ENCODE measurements at regions not wholly inside any gene's neighbourhood (a gene's known extent, or its start where the extent isn't known, plus 50 kb on each side); places are given as distances from the start of the nearest gene placed in this dataset.

DNA sequence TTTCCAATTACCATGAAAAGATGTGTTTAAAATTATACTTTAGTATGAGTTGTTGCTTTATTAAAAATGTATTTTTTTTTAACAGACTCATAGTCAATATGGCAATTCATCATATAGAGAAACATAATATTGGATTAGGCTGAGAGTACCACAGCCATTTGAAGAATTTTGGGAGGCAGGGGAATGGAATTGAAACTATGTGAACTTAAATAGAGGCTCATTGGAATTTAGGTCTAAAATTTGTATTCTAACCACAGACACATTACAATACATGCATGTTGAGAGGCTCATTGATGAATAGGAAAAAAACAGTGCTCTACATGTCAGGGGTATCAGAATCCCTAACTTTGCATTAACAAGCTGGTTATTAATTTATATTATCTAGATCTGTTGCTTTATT, 269.6 kb downstream of the DKK2 start:
- H3K9me1 ChIP-seq (ENCODE audit: control insufficient read depth, insufficient read depth, low read length) = no peaks in the 10 kb centered on the region
- POLR2A ChIA-PET = no interaction called here
- FAIRE-seq = no peak
- no peak overlapping the region for H3K9ac ChIP-seq (ENCODE audit: insufficient read depth in 1 of 2, low read depth in 2 of 2, low read length in 2 of 2)
- H2AFZ ChIP-seq (ENCODE audit: low read depth, low read length) = no peak overlapping the region
- H3K4me3 ChIP-seq = no peak overlapping the region
- intact Hi-C loops (cut with micrococcal nuclease) = no loop called here
- no peaks in the 10 kb centered on the region for H3K36me3 ChIP-seq (ENCODE audit: control insufficient read depth, insufficient read depth, low read length)
- no peak for ATAC-seq
- no peaks in the 10 kb centered on the region for H3K4me1 ChIP-seq (replicated peaks in 1 of 2; ENCODE audit: control insufficient read depth in 2 of 2, insufficient read depth in 2 of 2, low read length in 2 of 2)
- no peak for DNase-seq (ENCODE audit: extremely low read depth in 1 of 4, low spot score in 3 of 4)
- H3K79me2 ChIP-seq (ENCODE audit: control insufficient read depth, insufficient read depth, low read length) = no peaks in the 10 kb centered on the region
- H3K27ac ChIP-seq (ENCODE audit: extremely low read depth, low read depth, low read length) = no peak overlapping the region
- no peak overlapping the region for H3K4me2 ChIP-seq (ENCODE audit: insufficient read depth, low read length)
- no peaks in the 10 kb centered on the region for H3K27me3 ChIP-seq (ENCODE audit: control insufficient read depth in 2 of 2, insufficient read depth in 2 of 2, low read length in 2 of 2)
- no peaks in the 10 kb centered on the region for H3K9me3 ChIP-seq (replicated peaks; ENCODE audit: control insufficient read depth, insufficient read depth, low read depth, low read length)
- TF ChIP-seq DNMT1 (IDR thresholded peaks at IDR 0.05) (no peak), POLR2A (conservative IDR thresholded peaks at IDR 0.05) (no peak), PCBP1 (IDR thresholded peaks at IDR 0.05; ENCODE audit: low read depth, low read length, poor library complexity, severe bottlenecking) (no peak), SMARCA5 (IDR thresholded peaks at IDR 0.05) (no peak), GABPB1 (CRISPR knock-in tag; IDR thresholded peaks at IDR 0.05) (no peak), TSC22D4 (tag; IDR thresholded peaks at IDR 0.05) (no peak), MYBL2 (IDR thresholded peaks at IDR 0.05; ENCODE audit: low read depth) (no peak), MYBL2 (CRISPR knock-in tag; IDR thresholded peaks at IDR 0.05; ENCODE audit: borderline replicate concordance) (no peak), ZKSCAN1 (IDR thresholded peaks at IDR 0.05; ENCODE audit: low read depth, low read length) (no peak)
- TF ChIP-seq, protein P1, sequence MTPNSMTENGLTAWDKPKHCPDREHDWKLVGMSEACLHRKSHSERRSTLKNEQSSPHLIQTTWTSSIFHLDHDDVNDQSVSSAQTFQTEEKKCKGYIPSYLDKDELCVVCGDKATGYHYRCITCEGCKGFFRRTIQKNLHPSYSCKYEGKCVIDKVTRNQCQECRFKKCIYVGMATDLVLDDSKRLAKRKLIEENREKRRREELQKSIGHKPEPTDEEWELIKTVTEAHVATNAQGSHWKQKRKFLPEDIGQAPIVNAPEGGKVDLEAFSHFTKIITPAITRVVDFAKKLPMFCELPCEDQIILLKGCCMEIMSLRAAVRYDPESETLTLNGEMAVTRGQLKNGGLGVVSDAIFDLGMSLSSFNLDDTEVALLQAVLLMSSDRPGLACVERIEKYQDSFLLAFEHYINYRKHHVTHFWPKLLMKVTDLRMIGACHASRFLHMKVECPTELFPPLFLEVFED (CRISPR knock-in tag; conservative IDR thresholded peaks at IDR 0.05) = no peak
- TF ChIP-seq, protein P2, sequence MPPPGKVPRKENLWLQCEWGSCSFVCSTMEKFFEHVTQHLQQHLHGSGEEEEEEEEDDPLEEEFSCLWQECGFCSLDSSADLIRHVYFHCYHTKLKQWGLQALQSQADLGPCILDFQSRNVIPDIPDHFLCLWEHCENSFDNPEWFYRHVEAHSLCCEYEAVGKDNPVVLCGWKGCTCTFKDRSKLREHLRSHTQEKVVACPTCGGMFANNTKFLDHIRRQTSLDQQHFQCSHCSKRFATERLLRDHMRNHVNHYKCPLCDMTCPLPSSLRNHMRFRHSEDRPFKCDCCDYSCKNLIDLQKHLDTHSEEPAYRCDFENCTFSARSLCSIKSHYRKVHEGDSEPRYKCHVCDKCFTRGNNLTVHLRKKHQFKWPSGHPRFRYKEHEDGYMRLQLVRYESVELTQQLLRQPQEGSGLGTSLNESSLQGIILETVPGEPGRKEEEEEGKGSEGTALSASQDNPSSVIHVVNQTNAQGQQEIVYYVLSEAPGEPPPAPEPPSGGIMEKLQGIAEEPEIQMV (tag; conservative IDR thresholded peaks at IDR 0.05; ENCODE audit: low read depth) = no peak
- TF ChIP-seq, protein P3, sequence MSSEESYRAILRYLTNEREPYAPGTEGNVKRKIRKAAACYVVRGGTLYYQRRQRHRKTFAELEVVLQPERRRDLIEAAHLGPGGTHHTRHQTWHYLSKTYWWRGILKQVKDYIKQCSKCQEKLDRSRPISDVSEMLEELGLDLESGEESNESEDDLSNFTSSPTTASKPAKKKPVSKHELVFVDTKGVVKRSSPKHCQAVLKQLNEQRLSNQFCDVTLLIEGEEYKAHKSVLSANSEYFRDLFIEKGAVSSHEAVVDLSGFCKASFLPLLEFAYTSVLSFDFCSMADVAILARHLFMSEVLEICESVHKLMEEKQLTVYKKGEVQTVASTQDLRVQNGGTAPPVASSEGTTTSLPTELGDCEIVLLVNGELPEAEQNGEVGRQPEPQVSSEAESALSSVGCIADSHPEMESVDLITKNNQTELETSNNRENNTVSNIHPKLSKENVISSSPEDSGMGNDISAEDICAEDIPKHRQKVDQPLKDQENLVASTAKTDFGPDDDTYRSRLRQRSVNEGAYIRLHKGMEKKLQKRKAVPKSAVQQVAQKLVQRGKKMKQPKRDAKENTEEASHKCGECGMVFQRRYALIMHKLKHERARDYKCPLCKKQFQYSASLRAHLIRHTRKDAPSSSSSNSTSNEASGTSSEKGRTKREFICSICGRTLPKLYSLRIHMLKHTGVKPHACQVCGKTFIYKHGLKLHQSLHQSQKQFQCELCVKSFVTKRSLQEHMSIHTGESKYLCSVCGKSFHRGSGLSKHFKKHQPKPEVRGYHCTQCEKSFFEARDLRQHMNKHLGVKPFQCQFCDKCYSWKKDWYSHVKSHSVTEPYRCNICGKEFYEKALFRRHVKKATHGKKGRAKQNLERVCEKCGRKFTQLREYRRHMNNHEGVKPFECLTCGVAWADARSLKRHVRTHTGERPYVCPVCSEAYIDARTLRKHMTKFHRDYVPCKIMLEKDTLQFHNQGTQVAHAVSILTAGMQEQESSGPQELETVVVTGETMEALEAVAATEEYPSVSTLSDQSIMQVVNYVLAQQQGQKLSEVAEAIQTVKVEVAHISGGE (CRISPR knock-in tag; IDR thresholded peaks at IDR 0.05) = no peak
- no peaks in the 10 kb centered on the region for H4K20me1 ChIP-seq (replicated peaks; ENCODE audit: control insufficient read depth, insufficient read depth, low read length)
- no TSS peak for BruUV-seq (replicated peaks)
- in situ Hi-C loops (cut with MboI) = no loop called here
- CTCF ChIA-PET (ENCODE audit: low intra/inter-chr PET ratio) = no interaction called here
